Gastroesophageal sphincter (tissue), 3 donors: ENCODE measurements at regions not wholly inside any gene's neighbourhood (a gene's known extent, or its start where the extent isn't known, plus 50 kb on each side); places are given as distances from the start of the nearest gene placed in this dataset.

Experiments used
- CTCF ChIP-seq, 4 experiments: fragments of 200-600 bp in 2 of 4; fragments of 450-650 bp in 2 of 4; sonication (generic) in 1 of 4; IDR thresholded peaks; one replicate each; pipeline ENCODE4 v1.5.1; 2017 to 2019; ENCODE audit warnings: antibody characterized with exemption in 4 of 4, mild to moderate bottlenecking in 2 of 4, moderate library complexity in 2 of 4
- EP300 ChIP-seq: sonication (generic); formaldehyde crosslinking; IDR thresholded peaks from one replicate; pipeline ENCODE4 v1.6.1; 2017; ENCODE audit warnings: antibody characterized with exemption, mild to moderate bottlenecking
- POLR2A ChIP-seq, 2 donors: fragments of 450-650 bp; IDR thresholded peaks; one replicate each; pipeline ENCODE4 v1.6.1; 2017; ENCODE audit warnings: antibody characterized with exemption in 2 of 2, mild to moderate bottlenecking in 2 of 2, moderate library complexity in 1 of 2
- POLR2AphosphoS5 ChIP-seq: sonication (generic); formaldehyde crosslinking; IDR thresholded peaks from one replicate; pipeline ENCODE4 v1.6.1; 2017; ENCODE audit warnings: antibody characterized with exemption

DNA sequence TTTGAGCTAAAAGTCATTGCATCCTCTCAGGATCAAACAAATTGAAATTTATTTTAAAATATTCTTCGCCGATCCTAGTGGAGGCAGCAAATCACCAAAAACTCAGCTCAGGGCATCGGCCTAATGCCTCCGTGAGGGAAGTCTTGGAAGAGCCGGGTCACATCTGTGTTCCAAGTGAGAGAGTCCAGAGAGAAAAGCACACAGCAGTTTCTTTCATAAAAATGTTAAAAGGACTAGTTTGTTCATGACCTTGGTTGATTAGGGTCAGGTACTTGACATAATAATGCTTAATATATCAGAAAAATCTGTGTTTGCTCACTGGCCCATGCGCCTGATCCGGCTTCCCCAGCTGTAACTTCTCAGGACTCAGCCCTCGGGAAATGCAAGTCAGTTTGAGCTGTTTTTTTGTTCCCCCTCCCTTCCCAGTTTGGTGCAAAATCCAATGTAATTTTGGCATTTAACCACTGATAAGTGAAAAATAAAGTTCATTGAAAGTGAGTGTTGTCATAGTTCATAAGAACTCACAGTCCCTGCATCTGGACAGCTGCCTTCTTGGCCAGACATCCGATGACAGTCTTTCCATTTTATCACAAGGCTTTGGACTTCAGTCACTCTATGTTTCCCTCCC is 161.7 kb downstream of the CAND1 start:
- TF ChIP-seq CTCF (IDR thresholded peaks at IDR 0.05) (peak in 3 of 4 experiments; percentile 32 to 58 (median 37)), POLR2AphosphoS5 (peak; percentile 75), POLR2A (IDR thresholded peaks at IDR 0.05) (no peak), EP300 (no peak)
